K562 (cell line): ENCODE measurements at regions not wholly inside any gene's neighbourhood (a gene's known extent, or its start where the extent isn't known, plus 50 kb on each side); places are given as distances from the start of the nearest gene placed in this dataset.

Experiments used
- ATAC-seq: fragments of 200-7000 bp; cut with Tn5 transposase; 3 replicates; pipeline ENCODE4 v1.9.1; 2020; ENCODE audit warnings: moderate library complexity
- BruUV-seq: library from RNA; stranded (reverse); fragments of 400-500 nt; replicated peaks from 2 replicates; lab custom pipeline; 2021; lab: Mats Ljungman, UMichigan
- CTCF ChIA-PET: fragments of 300-600 bp; formaldehyde crosslinking; extraction: SDS; loops from one replicate; lab custom pipeline; 2021; ENCODE audit warnings: low intra/inter-chr PET ratio; lab: Yijun Ruan, JAX
- POLR2A ChIA-PET: fragments of 300-600, 350-650 bp; sonication (Branson Sonifier 250); formaldehyde crosslinking; extraction: SDS; loops from one replicate; lab custom pipeline; 2021; ENCODE audit warnings: antibody characterized with exemption, inconsistent platforms; lab: Yijun Ruan, JAX
- DNase-seq, 4 experiments: peaks; one replicate each; pipeline versions ENCODE4 v3.0.0 to v3.0.0-alpha.2; 2011 to 2018; ENCODE audit warnings: low spot score in 3 of 4, mixed read lengths in 3 of 4; ENCODE audit errors: extremely low read depth in 1 of 4
- FAIRE-seq: peaks from 2 replicates; lab custom pipeline; 2011; peaks lifted over from hg19 to GRCh38; lab: Jason Lieb, UNC
- H2AFZ ChIP-seq: 2 replicates; pipeline ENCODE4 v1.6.0; 2011; ENCODE audit warnings: low read depth, low read length, control low read depth, inconsistent platforms
- H3K27ac ChIP-seq: fragments of 200-600 bp; 3 replicates; pipeline ENCODE4 v1.8.0; 2011; ENCODE audit warnings: low read depth, mild to moderate bottlenecking, control low read depth, inconsistent platforms, low read length, moderate library complexity, mixed read lengths; ENCODE audit errors: extremely low read depth
- H3K27me3 ChIP-seq, 2 experiments: fragments of 300-600 bp in 1 of 2; 2 replicates in 1 of 2; 3 replicates in 1 of 2; pipeline versions ENCODE4 v1.6.0 to v1.8.0; 2011; ENCODE audit warnings: inconsistent platforms in 2 of 2, low read length in 2 of 2, mild to moderate bottlenecking in 1 of 2, mixed read lengths in 1 of 2, moderate library complexity in 1 of 2; ENCODE audit not compliant: control insufficient read depth in 2 of 2, insufficient read depth in 2 of 2
- H3K36me3 ChIP-seq: fragments of 300-600 bp; 3 replicates; pipeline ENCODE4 v1.8.0; 2011; ENCODE audit warnings: mild to moderate bottlenecking, low read length, inconsistent platforms; ENCODE audit not compliant: control insufficient read depth, insufficient read depth
- H3K4me1 ChIP-seq, 2 experiments: fragments of 200-600 bp in 1 of 2; replicated peaks in 1 of 2; 2 replicates in 1 of 2; 3 replicates in 1 of 2; pipeline versions ENCODE4 v1.5.1 to v1.8.0; 2011; ENCODE audit warnings: inconsistent platforms in 2 of 2, low read length in 2 of 2, mild to moderate bottlenecking in 1 of 2, mixed read lengths in 1 of 2, moderate library complexity in 1 of 2; ENCODE audit not compliant: control insufficient read depth in 2 of 2, insufficient read depth in 2 of 2
- H3K4me2 ChIP-seq: 2 replicates; pipeline ENCODE4 v1.6.1; 2011; ENCODE audit warnings: low read length, control low read depth, inconsistent platforms, mixed read lengths; ENCODE audit not compliant: insufficient read depth
- H3K4me3 ChIP-seq: fragments of 200-600 bp; sonication (generic), shearing (Covaris generic); 2 replicates; pipeline ENCODE4 v1.5.1; 2016; ENCODE audit warnings: control low read depth, inconsistent platforms
- H3K79me2 ChIP-seq: fragments of 200-600 bp; 3 replicates; pipeline ENCODE4 v1.8.0; 2011; ENCODE audit warnings: low read length, inconsistent platforms; ENCODE audit not compliant: control insufficient read depth, insufficient read depth
- H3K9ac ChIP-seq, 2 experiments: 2 replicates each; pipeline versions ENCODE4 v1.6.0 to v1.6.1; 2011; ENCODE audit warnings: low read depth in 2 of 2, low read length in 2 of 2, control low read depth in 1 of 2, inconsistent platforms in 1 of 2, mild to moderate bottlenecking in 1 of 2, mixed read lengths in 1 of 2; ENCODE audit not compliant: insufficient read depth in 1 of 2
- H3K9me1 ChIP-seq: one replicate; pipeline ENCODE4 v1.6.0; 2011; ENCODE audit warnings: inconsistent platforms, mild to moderate bottlenecking, low read length, moderate library complexity; ENCODE audit not compliant: control insufficient read depth, insufficient read depth
- H3K9me3 ChIP-seq: replicated peaks from 2 replicates; pipeline ENCODE4 v1.5.1; 2011; ENCODE audit warnings: low read depth, low read length, inconsistent platforms; ENCODE audit not compliant: control insufficient read depth, insufficient read depth
- H4K20me1 ChIP-seq: replicated peaks from 2 replicates; pipeline ENCODE4 v1.6.1; 2011; ENCODE audit warnings: low read length, inconsistent platforms, mixed read lengths; ENCODE audit not compliant: control insufficient read depth, insufficient read depth
- ATF2 ChIP-seq: sonication (generic); formaldehyde crosslinking; IDR thresholded peaks from 2 replicates; pipeline ENCODE4 v1.8.1; 2022; ENCODE audit warnings: missing genetic modification reagents
- HCFC1 ChIP-seq: IDR thresholded peaks from 2 replicates; pipeline ENCODE4 v1.6.1; 2012; ENCODE audit warnings: low read depth, low read length, improper control_type of control experiment
- HDAC6 ChIP-seq: IDR thresholded peaks from 2 replicates; pipeline ENCODE4 v1.6.1; 2012; ENCODE audit warnings: low read depth, mild to moderate bottlenecking, control low read depth, inconsistent platforms, low read length, moderate library complexity
- MCM3 ChIP-seq: fragments of 450-650 bp; IDR thresholded peaks from 2 replicates; pipeline ENCODE4 v1.6.1; 2016
- MLLT1 ChIP-seq, 2 experiments: fragments of 450-650 bp; IDR thresholded peaks; 2 replicates each; pipeline ENCODE4 v1.6.1; 2016
- THRA ChIP-seq: fragments of 450-650 bp; IDR thresholded peaks from 2 replicates; pipeline ENCODE4 v1.6.1; 2017; ENCODE audit warnings: mild to moderate bottlenecking, moderate library complexity
- U2AF1 ChIP-seq: fragments of 200-400 bp; formaldehyde crosslinking; optimal IDR thresholded peaks from 2 replicates; pipeline ENCODE3; 2017; ENCODE audit warnings: mild to moderate bottlenecking, low read depth, low read length, moderate library complexity
- ZBTB17 ChIP-seq: fragments of 450-650 bp; formaldehyde crosslinking; IDR thresholded peaks from 2 replicates; pipeline ENCODE4 v1.4.0; 2020; ENCODE audit warnings: mild to moderate bottlenecking
- ZNF212 ChIP-seq: fragments of 450-650 bp; formaldehyde crosslinking; IDR thresholded peaks from 2 replicates; pipeline ENCODE4 v1.4.0; 2020; ENCODE audit warnings: mild to moderate bottlenecking
- WGBS: fragments of 100-300 bp; shearing (Covaris generic); methylation state at CpG from one replicate; pipeline ENCODE4 v1.1.6; 2016; ENCODE audit warnings: low coverage, mixed read lengths; ENCODE audit not compliant: insufficient coverage; ENCODE audit errors: missing lambda C conversion rate; 5-methylcytosine and 5-hydroxymethylcytosine counted together
- in situ Hi-C: fragments of 300-500 bp; cut with MboI; formaldehyde crosslinking; loops from 4 replicates; pipeline ENCODE4 v1.15.0; 2018; ENCODE audit warnings: inconsistent platforms, mixed read lengths
- intact Hi-C: fragments of 100-400 bp; cut with micrococcal nuclease; formaldehyde crosslinking; loops from 2 replicates; pipeline ENCODE4 v1.14.2; 2022

GRCh38 chr9:84145780-84146179, 165.2 kb downstream of the RMI1 start (continued):
- no peak for TF ChIP-seq THRA

- no peak overlapping the region for H3K4me2 ChIP-seq
- POLR2A ChIA-PET = interaction anchor here (0.5 kb wide), 1 partner anchor 167 kb away, joined by 3 read pairs; the partner anchor contains the start of gene HNRNPK
- H3K27ac ChIP-seq = no peak overlapping the region
- no peaks in the 10 kb centered on the region for H3K36me3 ChIP-seq
- 0% methylated on average over 6 of the region's 6 CpGs for WGBS
- H3K9me1 ChIP-seq = no peaks in the 10 kb centered on the region
- H3K79me2 ChIP-seq = no peaks in the 10 kb centered on the region
- intact Hi-C loops = no loop called here
- no peak for TF ChIP-seq U2AF1
- no peak for TF ChIP-seq MLLT1 (IDR thresholded peaks at IDR 0.05)
- TF ChIP-seq ZBTB17 (CRISPR knock-in tag) = no peak
- TF ChIP-seq MCM3 = no peak
- no peak for TF ChIP-seq HDAC6
- no peak for TF ChIP-seq HCFC1
- TF ChIP-seq ATF2 (CRISPR knock-in tag) = no peak
- no peak for TF ChIP-seq ZNF212 (CRISPR knock-in tag)
- DNase-seq (no peak), ATAC-seq (no peak), FAIRE-seq (no peak)
- CTCF ChIA-PET = no interaction called here
- peaks cover 3 to 7% of the 10 kb centered on the region in 2 experiments; a peak in 3 of 5 replicates for H3K27me3 ChIP-seq
- H4K20me1 ChIP-seq = no peaks in the 10 kb centered on the region
- no peak overlapping the region for H3K9ac ChIP-seq
- in situ Hi-C loops = no loop called here
- H2AFZ ChIP-seq = no peak overlapping the region
- no peaks in the 10 kb centered on the region for H3K9me3 ChIP-seq
- BruUV-seq = no TSS peak
- H3K4me3 ChIP-seq = no peak overlapping the region
- H3K4me1 ChIP-seq = no peaks in the 10 kb centered on the region
Measured at GRCh38 chr9:84146893-84147710, 166.5 kb downstream of the RMI1 start.
